SU-DHL-6 (cell line): ENCODE measurements at regions not wholly inside any gene's neighbourhood (a gene's known extent, or its start where the extent isn't known, plus 50 kb on each side); places are given as distances from the start of the nearest gene placed in this dataset.

Experiments used
- H2AFZ ChIP-seq: fragments of 200-600 bp; sonication (generic); 2 replicates; pipeline ENCODE4 v1.6.1; 2014; ENCODE audit warnings: low read depth, mild to moderate bottlenecking, moderate library complexity, mixed read lengths, antibody characterized with exemption, low read length; ENCODE audit not compliant: severe bottlenecking
- H3F3A ChIP-seq: fragments of 200-600 bp; shearing (Covaris generic); 2 replicates; pipeline ENCODE4 v1.6.0; 2016; ENCODE audit warnings: antibody characterized with exemption, mild to moderate bottlenecking; ENCODE audit not compliant: insufficient read depth
- H3K27ac ChIP-seq: fragments of 200-600 bp; sonication (generic); 2 replicates; pipeline ENCODE4 v1.5.1; 2016; ENCODE audit warnings: low read depth, mild to moderate bottlenecking, low read length, moderate library complexity, mixed read lengths
- H3K27me3 ChIP-seq: fragments of 200-600 bp; sonication (generic), shearing (Covaris generic); 2 replicates; pipeline ENCODE4 v1.6.0; 2014; ENCODE audit warnings: mild to moderate bottlenecking, low read length
- H3K36me3 ChIP-seq: fragments of 200-600 bp; sonication (generic); 2 replicates; pipeline ENCODE4 v1.6.1; 2014; ENCODE audit warnings: mild to moderate bottlenecking, low read length, mixed read lengths
- H3K4me2 ChIP-seq: fragments of 300-600, 200-600 bp; shearing (Covaris generic), sonication (generic); 2 replicates; pipeline ENCODE4 v1.6.0; 2014; ENCODE audit warnings: low read length, low read depth, mild to moderate bottlenecking; ENCODE audit not compliant: poor library complexity, severe bottlenecking
- H3K4me3 ChIP-seq: fragments of 200-600 bp; sonication (generic); 2 replicates; pipeline ENCODE4 v1.5.1; 2014; ENCODE audit warnings: antibody characterized with exemption, low read length, mild to moderate bottlenecking, mixed read lengths; ENCODE audit not compliant: insufficient read depth, poor library complexity, severe bottlenecking
- H3K79me2 ChIP-seq: fragments of 200-600 bp; sonication (generic); 2 replicates; pipeline ENCODE4 v1.6.1; 2014; ENCODE audit warnings: mild to moderate bottlenecking, low read length, moderate library complexity; ENCODE audit not compliant: insufficient read depth
- H3K9ac ChIP-seq: fragments of 200-600 bp; sonication (generic); 2 replicates; pipeline ENCODE4 v1.7.0; 2014; ENCODE audit warnings: mild to moderate bottlenecking, low read length
- H3K9me2 ChIP-seq: fragments of 200-600 bp; sonication (generic); replicated peaks from 2 replicates; pipeline ENCODE4 v1.6.1; 2014; ENCODE audit warnings: low read length; ENCODE audit not compliant: insufficient read depth
- H3K9me3 ChIP-seq: fragments of 200-600 bp; sonication (generic); 2 replicates; pipeline ENCODE4 v1.6.1; 2014; ENCODE audit warnings: low read length, mixed read lengths; ENCODE audit not compliant: insufficient read depth
- H4K20me1 ChIP-seq: fragments of 200-600 bp; sonication (generic); 2 replicates; pipeline ENCODE4 v1.6.1; 2014; ENCODE audit warnings: low read depth, mild to moderate bottlenecking, antibody characterized with exemption, low read length, moderate library complexity, mixed read lengths
- EZH2phosphoT487 ChIP-seq: fragments of 200-600 bp; sonication (generic), shearing (Covaris generic); conservative IDR thresholded peaks from 2 replicates; pipeline ENCODE4 v1.6.1; 2018; ENCODE audit warnings: mild to moderate bottlenecking, antibody characterized with exemption, low read length, moderate library complexity, mixed read lengths
- TF ChIP-seq, protein P1 (sequence below): fragments of 200-600 bp; sonication (generic); IDR thresholded peaks from one replicate; pipeline ENCODE4 v1.5.1; 2017; ENCODE audit warnings: antibody characterized with exemption, mild to moderate bottlenecking, low read length, moderate library complexity; ENCODE audit not compliant: insufficient read depth, poor library complexity, severe bottlenecking

DNA sequence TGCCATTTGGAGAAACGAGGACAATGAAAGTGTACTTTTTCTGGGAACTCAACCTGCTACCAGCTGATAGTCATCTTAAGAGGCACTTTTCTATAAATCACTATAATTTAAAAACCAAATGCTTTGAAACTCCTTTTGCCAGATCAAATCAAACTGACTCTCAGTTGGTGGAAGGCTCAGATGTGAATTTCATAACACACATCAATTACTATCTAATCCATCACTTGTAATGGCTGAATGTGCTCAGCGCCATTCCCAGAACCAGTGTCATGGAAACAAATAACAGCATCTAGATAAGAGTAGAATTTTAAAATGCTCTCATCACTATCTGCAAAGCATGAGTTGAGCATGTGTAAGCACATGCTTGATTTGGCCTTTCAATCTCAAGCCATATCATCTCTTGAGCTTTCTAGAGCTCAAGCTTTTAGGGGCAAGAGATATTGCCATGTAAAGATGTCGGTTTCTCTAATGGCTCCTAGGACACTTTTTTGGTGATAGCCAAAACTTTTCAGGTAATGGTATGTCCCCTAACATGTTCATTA is 223.1 kb upstream of the ACVR2A start:
- Histone ChIP-seq H3K9me3 (no peaks in the 10 kb centered on the region), H3K4me3 (no peak overlapping the region), H2AFZ (no peak overlapping the region), H4K20me1 (no peaks in the 10 kb centered on the region), H3K4me2 (no peak overlapping the region), H3K27ac (no peak overlapping the region), H3K9ac (no peak overlapping the region), H3K9me2 (no peaks in the 10 kb centered on the region), H3F3A (no peaks in the 10 kb centered on the region), H3K36me3 (no peaks in the 10 kb centered on the region), H3K27me3 (no peaks in the 10 kb centered on the region), H3K79me2 (no peaks in the 10 kb centered on the region)
- TF ChIP-seq, protein P1, sequence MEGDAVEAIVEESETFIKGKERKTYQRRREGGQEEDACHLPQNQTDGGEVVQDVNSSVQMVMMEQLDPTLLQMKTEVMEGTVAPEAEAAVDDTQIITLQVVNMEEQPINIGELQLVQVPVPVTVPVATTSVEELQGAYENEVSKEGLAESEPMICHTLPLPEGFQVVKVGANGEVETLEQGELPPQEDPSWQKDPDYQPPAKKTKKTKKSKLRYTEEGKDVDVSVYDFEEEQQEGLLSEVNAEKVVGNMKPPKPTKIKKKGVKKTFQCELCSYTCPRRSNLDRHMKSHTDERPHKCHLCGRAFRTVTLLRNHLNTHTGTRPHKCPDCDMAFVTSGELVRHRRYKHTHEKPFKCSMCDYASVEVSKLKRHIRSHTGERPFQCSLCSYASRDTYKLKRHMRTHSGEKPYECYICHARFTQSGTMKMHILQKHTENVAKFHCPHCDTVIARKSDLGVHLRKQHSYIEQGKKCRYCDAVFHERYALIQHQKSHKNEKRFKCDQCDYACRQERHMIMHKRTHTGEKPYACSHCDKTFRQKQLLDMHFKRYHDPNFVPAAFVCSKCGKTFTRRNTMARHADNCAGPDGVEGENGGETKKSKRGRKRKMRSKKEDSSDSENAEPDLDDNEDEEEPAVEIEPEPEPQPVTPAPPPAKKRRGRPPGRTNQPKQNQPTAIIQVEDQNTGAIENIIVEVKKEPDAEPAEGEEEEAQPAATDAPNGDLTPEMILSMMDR: no peak
- TF ChIP-seq EZH2phosphoT487: no peak

DNA sequence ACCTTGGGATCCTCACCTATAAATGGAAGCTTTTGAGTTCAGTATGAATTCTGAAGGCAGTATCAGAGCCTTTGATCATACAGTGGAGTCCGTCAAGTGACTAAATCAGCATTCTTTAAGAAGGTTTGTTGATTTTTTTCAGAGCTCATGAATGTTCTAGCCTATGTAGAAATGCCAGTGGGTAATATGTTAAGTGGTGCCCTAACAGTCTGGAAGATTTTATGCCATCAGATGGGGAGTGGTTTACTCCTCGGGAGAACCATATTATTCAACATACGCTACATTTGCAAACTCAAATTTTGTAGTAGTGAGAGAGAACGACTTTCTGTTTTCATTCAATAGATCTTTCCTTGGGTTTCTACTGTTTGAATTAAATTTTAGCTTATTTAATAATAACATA is 225.0 kb upstream of the ACVR2A start:
- TF ChIP-seq EZH2phosphoT487: no peak
- TF ChIP-seq, protein P1: no peak
- H3K36me3 ChIP-seq: no peaks in the 10 kb centered on the region
- no peak overlapping the region for H3K9ac ChIP-seq

DNA sequence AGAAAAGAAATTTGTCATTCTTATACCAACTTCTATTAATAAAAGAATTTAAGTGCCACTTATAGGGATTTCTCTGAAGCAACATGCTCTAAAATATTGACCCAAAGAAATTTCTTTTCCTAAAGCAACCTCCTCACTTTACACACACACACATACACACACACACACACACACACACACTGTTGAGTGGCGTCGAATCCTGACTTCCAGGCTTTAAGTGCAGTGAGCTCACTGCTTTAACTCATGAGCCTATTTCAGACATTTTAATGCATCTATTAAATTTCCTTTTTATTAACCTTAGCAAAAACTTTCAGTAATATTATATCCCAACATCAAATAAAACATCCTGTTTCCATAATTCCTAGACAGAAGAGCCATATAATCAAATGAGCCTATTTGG is 229.1 kb upstream of the ACVR2A start:
- H3K9ac ChIP-seq: no peak overlapping the region
- H3K4me3 ChIP-seq: no peak overlapping the region
- no peaks in the 10 kb centered on the region for H3F3A ChIP-seq
- no peaks in the 10 kb centered on the region for H3K36me3 ChIP-seq
- H2AFZ ChIP-seq: no peak overlapping the region
- H3K4me2 ChIP-seq: no peak overlapping the region
- H3K79me2 ChIP-seq: no peaks in the 10 kb centered on the region
- no peaks in the 10 kb centered on the region for H4K20me1 ChIP-seq
- TF ChIP-seq, protein P1: no peak
- no peak for TF ChIP-seq EZH2phosphoT487
- H3K27ac ChIP-seq: no peak overlapping the region
- no peaks in the 10 kb centered on the region for H3K9me3 ChIP-seq
- H3K9me2 ChIP-seq: no peaks in the 10 kb centered on the region
- no peaks in the 10 kb centered on the region for H3K27me3 ChIP-seq

More for the DNA sequence above, 225.0 kb upstream of the ACVR2A start:
- Histone ChIP-seq H3K9me2 (no peaks in the 10 kb centered on the region), H3K27me3 (no peaks in the 10 kb centered on the region), H3F3A (no peaks in the 10 kb centered on the region), H3K4me2 (no peak overlapping the region), H2AFZ (no peak overlapping the region), H4K20me1 (no peaks in the 10 kb centered on the region), H3K27ac (no peak overlapping the region), H3K4me3 (no peak overlapping the region), H3K79me2 (no peaks in the 10 kb centered on the region), H3K9me3 (no peaks in the 10 kb centered on the region)
